ENCODE measurements at regions not wholly inside any gene's neighbourhood (a gene's known extent, or its start where the extent isn't known, plus 50 kb on each side); places are given as distances from the start of the nearest gene placed in this dataset.
"Not testable (repeated sequence)": the region's sequence is repeated elsewhere in the genome, so short reads cannot be mapped to it uniquely, and the experiment has no call there.

- intact Hi-C loops (cut with micrococcal nuclease), result no loop called here
These were observed 413.7 kb upstream of the TBL1XR1 start for GRCh38 chr3:177610686-177611633.

- intact Hi-C loops (cut with micrococcal nuclease), result no loop called here
These were observed 414.6 kb upstream of the TBL1XR1 start for GRCh38 chr3:177611752-177612334.

- intact Hi-C loops (cut with micrococcal nuclease), result no loop called here
These were observed 416.6 kb upstream of the TBL1XR1 start for GRCh38 chr3:177613901-177614300.

- intact Hi-C loops (cut with micrococcal nuclease), result no loop called here
These were observed 417.7 kb upstream of the TBL1XR1 start for GRCh38 chr3:177615015-177615414.

- intact Hi-C loops (cut with micrococcal nuclease), result no loop called here
These were observed 421.8 kb upstream of the TBL1XR1 start for GRCh38 chr3:177618873-177619733.

- intact Hi-C loops (cut with micrococcal nuclease), result no loop called here
These were observed 422.8 kb upstream of the TBL1XR1 start for GRCh38 chr3:177620073-177620472.

GRCh38 chr3:177622520-177622919 lies 425.2 kb upstream of the TBL1XR1 start:
- intact Hi-C loops (cut with micrococcal nuclease), result no loop called here

GRCh38 chr3:177622982-177623617 lies 425.8 kb upstream of the TBL1XR1 start:
- intact Hi-C loops (cut with micrococcal nuclease), result no loop called here

GRCh38 chr3:177624528-177625495 lies 427.5 kb upstream of the TBL1XR1 start:
- intact Hi-C loops (cut with micrococcal nuclease), result no loop called here

- intact Hi-C loops (cut with micrococcal nuclease), result no loop called here
These were observed 428.8 kb upstream of the TBL1XR1 start for GRCh38 chr3:177626045-177626444.

GRCh38 chr3:177628095-177628719 lies 430.9 kb upstream of the TBL1XR1 start:
- intact Hi-C loops (cut with micrococcal nuclease), result not testable (repeated sequence)

- intact Hi-C loops (cut with micrococcal nuclease), result no loop called here
These were observed 432.0 kb upstream of the TBL1XR1 start for GRCh38 chr3:177629276-177629675.

- intact Hi-C loops (cut with micrococcal nuclease), result no loop called here
These were observed 436.5 kb upstream of the TBL1XR1 start for GRCh38 chr3:177633671-177634207.

- intact Hi-C loops (cut with micrococcal nuclease), result not testable (repeated sequence)
These were observed 438.4 kb upstream of the TBL1XR1 start for GRCh38 chr3:177635601-177636106.

GRCh38 chr3:177640319-177640965 lies 443.2 kb upstream of the TBL1XR1 start:
- intact Hi-C loops (cut with micrococcal nuclease), result no loop called here

GRCh38 chr3:177641206-177641605 lies 443.9 kb upstream of the TBL1XR1 start:
- intact Hi-C loops (cut with micrococcal nuclease), result no loop called here

- intact Hi-C loops (cut with micrococcal nuclease), result no loop called here
These were observed 444.9 kb upstream of the TBL1XR1 start for GRCh38 chr3:177642042-177642803.

GRCh38 chr3:177642804-177643125 lies 445.5 kb upstream of the TBL1XR1 start:
- intact Hi-C loops (cut with micrococcal nuclease), result no loop called here
